ENCODE measurements at regions not wholly inside any gene's neighbourhood (a gene's known extent, or its start where the extent isn't known, plus 50 kb on each side); places are given as distances from the start of the nearest gene placed in this dataset.

GRCh38 chr11:128250482-128250881, 336.9 kb downstream of the ETS1 start:
- TF ChIP-seq CTCF (conservative IDR thresholded peaks at IDR 0.05 in 1 of 2, IDR thresholded peaks at IDR 0.05 in 1 of 2; ENCODE audit: extremely low read depth in 1 of 2, insufficient read depth in 1 of 2, low read depth in 1 of 2, low read length in 2 of 2) (no peak), EZH2 (IDR thresholded peaks at IDR 0.05; ENCODE audit: borderline replicate concordance, low read length) (no peak)
